ENCODE measurements at regions not wholly inside any gene's neighbourhood (a gene's known extent, or its start where the extent isn't known, plus 50 kb on each side); places are given as distances from the start of the nearest gene placed in this dataset.

DNA sequence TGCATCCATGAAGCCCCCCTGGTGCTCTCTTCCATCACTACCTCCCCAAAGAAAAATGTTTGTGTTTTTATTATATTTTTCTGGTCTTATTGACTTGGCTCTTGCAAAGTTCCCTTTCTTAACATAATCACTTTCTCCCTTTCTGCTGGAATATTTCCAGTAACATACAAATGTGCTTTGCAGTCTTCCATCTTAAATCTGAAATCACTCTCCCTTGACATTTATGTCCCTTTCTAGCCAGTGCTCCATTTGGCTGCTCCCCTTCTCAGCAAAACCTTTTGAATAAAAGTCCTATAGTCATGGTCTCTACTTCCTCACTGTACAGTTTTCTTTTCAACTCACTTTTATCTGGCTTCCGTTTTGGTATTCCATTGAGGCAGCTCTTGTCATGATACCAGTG lies 118.8 kb downstream of the SNAPC1 start:
- TF ChIP-seq POLR2A (IDR thresholded peaks at IDR 0.05), result no peak
- TF ChIP-seq, protein P1, sequence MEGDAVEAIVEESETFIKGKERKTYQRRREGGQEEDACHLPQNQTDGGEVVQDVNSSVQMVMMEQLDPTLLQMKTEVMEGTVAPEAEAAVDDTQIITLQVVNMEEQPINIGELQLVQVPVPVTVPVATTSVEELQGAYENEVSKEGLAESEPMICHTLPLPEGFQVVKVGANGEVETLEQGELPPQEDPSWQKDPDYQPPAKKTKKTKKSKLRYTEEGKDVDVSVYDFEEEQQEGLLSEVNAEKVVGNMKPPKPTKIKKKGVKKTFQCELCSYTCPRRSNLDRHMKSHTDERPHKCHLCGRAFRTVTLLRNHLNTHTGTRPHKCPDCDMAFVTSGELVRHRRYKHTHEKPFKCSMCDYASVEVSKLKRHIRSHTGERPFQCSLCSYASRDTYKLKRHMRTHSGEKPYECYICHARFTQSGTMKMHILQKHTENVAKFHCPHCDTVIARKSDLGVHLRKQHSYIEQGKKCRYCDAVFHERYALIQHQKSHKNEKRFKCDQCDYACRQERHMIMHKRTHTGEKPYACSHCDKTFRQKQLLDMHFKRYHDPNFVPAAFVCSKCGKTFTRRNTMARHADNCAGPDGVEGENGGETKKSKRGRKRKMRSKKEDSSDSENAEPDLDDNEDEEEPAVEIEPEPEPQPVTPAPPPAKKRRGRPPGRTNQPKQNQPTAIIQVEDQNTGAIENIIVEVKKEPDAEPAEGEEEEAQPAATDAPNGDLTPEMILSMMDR (IDR thresholded peaks at IDR 0.05), result no peak
- no peak for TF ChIP-seq POLR2AphosphoS5 (IDR thresholded peaks at IDR 0.05; ENCODE audit: insufficient read depth in 1 of 2, low read depth in 1 of 2)

All from vagina (tissue), 2 donors.